Nephron progenitor cell (in vitro differentiated cells): ENCODE measurements at regions not wholly inside any gene's neighbourhood (a gene's known extent, or its start where the extent isn't known, plus 50 kb on each side); places are given as distances from the start of the nearest gene placed in this dataset.
A peak's percentile ranks its signal among the peaks of the same experiment; 100 is the strongest.

ENCODE experiments used
- DNase-seq: peaks from one replicate; pipeline ENCODE4 v3.0.0; 2021
- H3K27ac Mint-ChIP-seq: 2 replicates; pipeline ENCODE4 v1.8.0; 2021; ENCODE audit warnings: mild to moderate bottlenecking, moderate library complexity, mixed read lengths
- H3K27me3 Mint-ChIP-seq: 2 replicates; pipeline ENCODE4 v1.8.0; 2021; ENCODE audit warnings: mild to moderate bottlenecking, low read depth, mixed read lengths; ENCODE audit not compliant: poor library complexity
- H3K36me3 Mint-ChIP-seq: 2 replicates; pipeline ENCODE4 v1.8.0; 2021; ENCODE audit warnings: low read depth, mixed read lengths
- H3K4me1 Mint-ChIP-seq: 2 replicates; pipeline ENCODE4 v1.8.0; 2021; ENCODE audit warnings: mixed read lengths
- H3K4me3 Mint-ChIP-seq: 2 replicates; pipeline ENCODE4 v1.8.0; 2021; ENCODE audit warnings: mild to moderate bottlenecking, moderate library complexity, mixed read lengths
- H3K9me3 Mint-ChIP-seq: 2 replicates; pipeline ENCODE4 v1.8.0; 2021; ENCODE audit warnings: mild to moderate bottlenecking, moderate library complexity, mixed read lengths
- TF ChIP-seq, protein P1 (sequence below): fragments of 200-600 bp; sonication (generic); IDR thresholded peaks from 2 replicates; pipeline ENCODE4 v1.5.0; 2021; ENCODE audit warnings: antibody characterized with exemption

GRCh38 chr6:41460742-41461336 is 85.3 kb upstream of the FOXP4 start:
- TF ChIP-seq, protein P1, sequence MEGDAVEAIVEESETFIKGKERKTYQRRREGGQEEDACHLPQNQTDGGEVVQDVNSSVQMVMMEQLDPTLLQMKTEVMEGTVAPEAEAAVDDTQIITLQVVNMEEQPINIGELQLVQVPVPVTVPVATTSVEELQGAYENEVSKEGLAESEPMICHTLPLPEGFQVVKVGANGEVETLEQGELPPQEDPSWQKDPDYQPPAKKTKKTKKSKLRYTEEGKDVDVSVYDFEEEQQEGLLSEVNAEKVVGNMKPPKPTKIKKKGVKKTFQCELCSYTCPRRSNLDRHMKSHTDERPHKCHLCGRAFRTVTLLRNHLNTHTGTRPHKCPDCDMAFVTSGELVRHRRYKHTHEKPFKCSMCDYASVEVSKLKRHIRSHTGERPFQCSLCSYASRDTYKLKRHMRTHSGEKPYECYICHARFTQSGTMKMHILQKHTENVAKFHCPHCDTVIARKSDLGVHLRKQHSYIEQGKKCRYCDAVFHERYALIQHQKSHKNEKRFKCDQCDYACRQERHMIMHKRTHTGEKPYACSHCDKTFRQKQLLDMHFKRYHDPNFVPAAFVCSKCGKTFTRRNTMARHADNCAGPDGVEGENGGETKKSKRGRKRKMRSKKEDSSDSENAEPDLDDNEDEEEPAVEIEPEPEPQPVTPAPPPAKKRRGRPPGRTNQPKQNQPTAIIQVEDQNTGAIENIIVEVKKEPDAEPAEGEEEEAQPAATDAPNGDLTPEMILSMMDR: no peak
- no peak for DNase-seq
- Mint-ChIP-seq H3K4me1 (peaks cover 39% of the 10 kb centered on the region), H3K27ac (no peak overlapping the region), H3K27me3 (peaks cover 79% of the 10 kb centered on the region), H3K4me3 (no peak overlapping the region), H3K36me3 (no peaks in the 10 kb centered on the region), H3K9me3 (no peaks in the 10 kb centered on the region)

DNA sequence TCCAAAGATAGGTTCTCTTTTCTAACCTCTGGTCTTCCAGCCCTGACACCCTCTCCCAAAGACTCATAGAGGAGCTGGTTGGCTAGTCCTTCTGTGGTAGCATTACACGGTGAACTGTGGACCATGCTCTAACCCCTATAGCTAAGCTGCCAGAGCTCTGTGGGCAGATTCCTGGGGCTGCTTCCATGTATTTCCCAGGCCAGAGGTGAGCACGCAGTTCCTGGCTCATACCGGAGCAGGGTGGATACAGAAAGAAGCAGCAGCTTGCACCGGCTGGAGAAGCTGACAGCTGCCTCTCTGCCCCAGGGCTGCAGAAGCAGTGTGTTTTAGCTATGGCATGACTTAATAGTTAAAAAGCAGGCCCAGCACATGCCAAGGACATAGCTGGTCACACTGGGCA is 84.1 kb upstream of the FOXP4 start:
- DNase-seq: no peak
- Mint-ChIP-seq H3K27ac (no peak overlapping the region), H3K4me3 (no peak overlapping the region)

DNA sequence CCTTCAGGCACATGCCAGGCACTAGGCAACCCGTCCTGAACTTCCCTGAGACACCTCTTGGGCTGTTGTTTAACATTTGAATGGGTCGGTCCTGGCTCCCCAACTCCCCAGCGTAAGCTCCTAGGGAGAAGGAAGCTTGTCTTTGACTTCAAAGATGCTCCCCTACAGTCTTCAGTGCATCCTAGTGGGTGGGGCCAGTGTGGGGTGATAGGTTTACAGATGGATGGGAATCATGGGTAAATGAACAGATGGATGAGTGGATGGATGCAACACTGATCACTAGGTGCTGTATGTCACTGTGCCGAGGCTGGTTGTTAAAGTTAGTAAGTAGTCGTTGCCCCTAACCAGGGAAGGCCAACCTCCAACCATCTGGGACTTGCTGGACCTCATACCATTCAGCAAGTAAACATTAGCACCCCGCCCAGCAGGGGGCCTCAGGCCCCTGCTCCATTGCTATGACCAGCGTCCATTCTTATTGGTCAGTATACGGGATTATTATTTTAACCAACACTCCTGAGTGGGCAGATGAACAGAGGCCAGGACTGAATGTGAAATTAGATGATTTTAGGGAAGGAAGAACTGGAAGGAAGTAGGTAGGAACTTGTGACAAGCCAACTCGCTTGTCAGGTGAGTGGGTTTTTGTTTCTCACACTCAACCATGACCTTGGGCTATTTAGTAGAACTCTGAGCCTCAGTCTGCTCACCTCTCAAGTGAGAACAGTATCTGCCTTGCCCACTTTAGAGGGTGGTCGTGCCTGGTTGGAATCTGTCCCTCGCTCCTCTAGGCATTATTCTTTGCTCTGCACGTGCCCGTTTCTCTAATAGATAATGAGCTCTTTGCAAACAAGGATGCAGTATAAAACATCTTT is 82.9 kb upstream of the FOXP4 start:
- Mint-ChIP-seq H3K4me1 (peaks cover 43% of the 10 kb centered on the region), H3K4me3 (no peak overlapping the region), H3K27me3 (peaks cover 94% of the 10 kb centered on the region), H3K27ac (no peak overlapping the region), H3K36me3 (no peaks in the 10 kb centered on the region), H3K9me3 (no peaks in the 10 kb centered on the region)
- TF ChIP-seq, protein P1: peak; percentile 54
- peak; percentile 61 for DNase-seq

More for the DNA sequence above, 84.1 kb upstream of the FOXP4 start:
- Mint-ChIP-seq H3K27me3 (peaks cover 91% of the 10 kb centered on the region), H3K4me1 (peaks cover 32% of the 10 kb centered on the region), H3K9me3 (no peaks in the 10 kb centered on the region), H3K36me3 (no peaks in the 10 kb centered on the region)
- TF ChIP-seq, protein P1: no peak

DNA sequence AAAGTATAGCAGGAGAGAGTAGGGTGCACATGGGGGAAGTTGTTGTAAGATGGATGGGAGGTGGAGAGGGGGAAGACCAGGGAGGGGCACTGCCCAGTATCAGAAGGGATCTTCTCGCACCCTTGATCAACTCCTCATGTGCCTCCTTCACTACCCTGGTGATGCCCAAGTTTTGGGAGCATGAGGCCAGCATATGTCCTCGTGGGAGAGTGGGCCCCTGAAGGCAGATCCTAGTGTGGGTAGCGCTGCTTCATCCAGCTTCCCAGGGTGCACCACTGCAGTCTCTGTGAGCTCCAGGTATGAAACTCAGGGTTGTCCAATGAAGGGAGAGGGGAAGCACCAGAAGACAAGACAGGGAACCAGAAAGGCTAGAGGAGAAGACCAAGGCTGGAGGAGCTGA is 82.2 kb upstream of the FOXP4 start:
- peaks cover 95% of the 10 kb centered on the region for H3K27me3 Mint-ChIP-seq
- TF ChIP-seq, protein P1: no peak

DNA sequence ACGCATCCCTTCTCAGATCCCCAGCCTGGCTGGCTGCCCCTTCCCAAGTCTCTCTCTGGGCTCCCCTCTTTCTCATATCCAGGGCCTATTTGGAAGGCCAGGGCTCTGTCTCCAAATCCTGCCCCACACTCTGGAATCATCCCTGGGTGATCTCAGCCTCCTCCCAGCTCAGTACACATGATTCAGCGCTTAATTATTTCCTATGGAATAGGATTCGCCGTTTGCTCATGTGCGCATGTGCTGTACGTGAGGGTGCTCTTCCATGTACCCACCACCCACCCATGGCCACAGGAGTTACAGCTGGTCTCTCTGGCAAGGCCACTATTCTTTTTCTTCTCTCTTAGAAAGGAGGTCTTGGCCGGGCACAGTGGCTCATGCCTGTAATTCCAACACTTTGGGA is 81.7 kb upstream of the FOXP4 start:
- no peak for DNase-seq
- H3K9me3 Mint-ChIP-seq: no peaks in the 10 kb centered on the region
- peaks cover 91% of the 10 kb centered on the region for H3K27me3 Mint-ChIP-seq
- TF ChIP-seq, protein P1: no peak
- H3K4me3 Mint-ChIP-seq: no peak overlapping the region
- peaks cover 52% of the 10 kb centered on the region for H3K4me1 Mint-ChIP-seq
- H3K36me3 Mint-ChIP-seq: no peaks in the 10 kb centered on the region
- no peak overlapping the region for H3K27ac Mint-ChIP-seq

More for the DNA sequence above, 82.2 kb upstream of the FOXP4 start:
- H3K36me3 Mint-ChIP-seq: no peaks in the 10 kb centered on the region
- H3K4me3 Mint-ChIP-seq: no peak overlapping the region
- peaks cover 47% of the 10 kb centered on the region for H3K4me1 Mint-ChIP-seq
- no peak for DNase-seq
- no peak overlapping the region for H3K27ac Mint-ChIP-seq
- H3K9me3 Mint-ChIP-seq: no peaks in the 10 kb centered on the region
